ENCODE measurements at regions not wholly inside any gene's neighbourhood (a gene's known extent, or its start where the extent isn't known, plus 50 kb on each side); places are given as distances from the start of the nearest gene placed in this dataset.

- H3K9me3 ChIP-seq (ENCODE audit: control insufficient read depth, insufficient read depth, low read depth, low read length) = no peaks in the 10 kb centered on the region
- peak; percentile 55 to 81 for DNase-seq (ENCODE audit: low read depth in 2 of 2)
- H3K4me2 ChIP-seq (ENCODE audit: extremely low read depth, insufficient read depth, low read length) = no peak overlapping the region
- H3K9ac ChIP-seq (ENCODE audit: insufficient read depth, low read length) = no peak overlapping the region
- no peaks in the 10 kb centered on the region for H4K20me1 ChIP-seq (ENCODE audit: control insufficient read depth, extremely low read depth, insufficient read depth, low read length)
- H3K27ac ChIP-seq (ENCODE audit: insufficient read depth, low read length) = no peak overlapping the region
- no peaks in the 10 kb centered on the region for H3K36me3 ChIP-seq (ENCODE audit: control insufficient read depth, insufficient read depth, low read length)
- no peak overlapping the region for H2AFZ ChIP-seq (ENCODE audit: low read length)
- H3K4me3 ChIP-seq (replicated peaks in 1 of 4; ENCODE audit: control extremely low read depth in 1 of 4, insufficient read depth in 1 of 4, low read depth in 3 of 4, low read length in 4 of 4) = no peak overlapping the region
- no peaks in the 10 kb centered on the region for H3K27me3 ChIP-seq (ENCODE audit: control insufficient read depth, insufficient read depth, low read length)
- H3K4me1 ChIP-seq (ENCODE audit: control insufficient read depth, extremely low read depth, insufficient read depth, low read length) = no peaks in the 10 kb centered on the region
- no peaks in the 10 kb centered on the region for H3K79me2 ChIP-seq (ENCODE audit: control insufficient read depth, insufficient read depth, low read length)
- TF ChIP-seq, protein P1, sequence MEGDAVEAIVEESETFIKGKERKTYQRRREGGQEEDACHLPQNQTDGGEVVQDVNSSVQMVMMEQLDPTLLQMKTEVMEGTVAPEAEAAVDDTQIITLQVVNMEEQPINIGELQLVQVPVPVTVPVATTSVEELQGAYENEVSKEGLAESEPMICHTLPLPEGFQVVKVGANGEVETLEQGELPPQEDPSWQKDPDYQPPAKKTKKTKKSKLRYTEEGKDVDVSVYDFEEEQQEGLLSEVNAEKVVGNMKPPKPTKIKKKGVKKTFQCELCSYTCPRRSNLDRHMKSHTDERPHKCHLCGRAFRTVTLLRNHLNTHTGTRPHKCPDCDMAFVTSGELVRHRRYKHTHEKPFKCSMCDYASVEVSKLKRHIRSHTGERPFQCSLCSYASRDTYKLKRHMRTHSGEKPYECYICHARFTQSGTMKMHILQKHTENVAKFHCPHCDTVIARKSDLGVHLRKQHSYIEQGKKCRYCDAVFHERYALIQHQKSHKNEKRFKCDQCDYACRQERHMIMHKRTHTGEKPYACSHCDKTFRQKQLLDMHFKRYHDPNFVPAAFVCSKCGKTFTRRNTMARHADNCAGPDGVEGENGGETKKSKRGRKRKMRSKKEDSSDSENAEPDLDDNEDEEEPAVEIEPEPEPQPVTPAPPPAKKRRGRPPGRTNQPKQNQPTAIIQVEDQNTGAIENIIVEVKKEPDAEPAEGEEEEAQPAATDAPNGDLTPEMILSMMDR (conservative IDR thresholded peaks at IDR 0.05 in 1 of 2, IDR thresholded peaks at IDR 0.05 in 1 of 2; ENCODE audit: low read depth in 1 of 2, low read length in 2 of 2) = peak; percentile 92 to 94
- TF ChIP-seq EZH2 (IDR thresholded peaks at IDR 0.05; ENCODE audit: low read length, missing control alignments) = no peak
Observed at GRCh38 chr11:113532697-113533424, 57.7 kb upstream of the DRD2 start.

DNA sequence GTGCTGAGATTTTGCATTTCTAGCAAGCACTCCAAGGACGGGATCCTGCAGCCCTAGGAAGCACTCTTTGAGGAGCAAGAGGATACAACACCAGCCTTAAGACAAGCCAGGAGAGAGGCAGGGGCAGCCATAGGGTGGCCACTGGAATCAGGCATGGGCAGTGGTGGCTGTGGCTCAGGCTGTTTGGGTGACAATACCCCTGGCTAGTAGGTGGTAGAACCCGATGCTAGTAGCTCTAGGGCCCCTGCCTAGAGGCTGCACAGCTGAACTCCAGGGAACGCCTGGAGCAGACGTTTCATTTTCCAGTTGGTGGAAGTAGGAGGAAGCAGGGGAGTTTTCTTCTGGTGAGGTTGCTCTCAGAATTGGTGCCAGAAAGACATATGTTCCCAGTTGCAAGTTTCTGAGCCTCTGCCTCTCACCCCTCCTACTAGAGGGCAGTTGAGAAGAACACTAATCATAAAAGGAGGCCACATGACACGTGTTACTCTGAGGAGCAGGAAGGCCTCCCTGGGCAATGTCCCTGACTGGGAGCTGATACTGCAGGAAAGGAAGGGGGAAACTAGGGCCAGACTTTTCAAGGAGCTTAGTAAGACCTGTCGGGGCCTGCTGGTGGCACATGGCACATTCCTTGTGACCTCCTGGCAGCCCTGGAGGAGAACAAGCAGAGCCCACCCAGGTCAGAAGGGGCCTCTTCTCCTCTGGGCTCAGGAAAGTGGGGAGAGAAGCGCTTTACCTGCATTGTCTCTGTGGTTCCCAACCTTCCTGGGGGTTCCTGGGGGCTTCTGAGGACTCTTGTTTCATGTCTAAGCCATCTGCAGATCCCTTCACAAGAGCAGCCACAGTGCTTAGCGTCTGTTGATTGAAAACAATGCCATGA is 56.6 kb upstream of the DRD2 start:
- no peak for TF ChIP-seq EZH2 (IDR thresholded peaks at IDR 0.05; ENCODE audit: low read length, missing control alignments)
- TF ChIP-seq, protein P1 (conservative IDR thresholded peaks at IDR 0.05 in 1 of 2, IDR thresholded peaks at IDR 0.05 in 1 of 2; ENCODE audit: low read depth in 1 of 2, low read length in 2 of 2) = no peak
- DNase-seq (ENCODE audit: low read depth in 2 of 2) = no peak

DNA sequence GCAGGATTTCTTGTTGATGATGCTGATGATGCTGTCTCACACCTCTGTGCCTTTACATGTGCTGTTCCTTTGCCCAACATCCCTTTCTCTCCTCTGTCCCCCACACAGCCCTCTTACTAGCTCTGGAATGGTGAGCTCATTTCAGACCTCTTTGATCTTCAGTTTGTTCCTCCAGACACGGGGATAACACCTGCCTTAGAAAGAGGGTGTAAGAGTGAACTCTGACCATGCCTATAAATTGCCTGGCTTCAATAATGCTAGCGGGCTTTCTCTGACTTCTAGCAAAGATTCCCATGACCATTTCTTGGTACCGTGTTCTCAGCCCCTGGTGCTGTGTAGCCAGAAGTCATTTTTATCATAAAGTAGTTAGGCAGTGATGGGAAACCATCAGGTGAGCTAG is 55.9 kb upstream of the DRD2 start:
- no peak overlapping the region for H3K9ac ChIP-seq (ENCODE audit: insufficient read depth, low read length)
- H3K9me3 ChIP-seq (ENCODE audit: control insufficient read depth, insufficient read depth, low read depth, low read length) = no peaks in the 10 kb centered on the region
- no peak overlapping the region for H2AFZ ChIP-seq (ENCODE audit: low read length)
- H3K27ac ChIP-seq (ENCODE audit: insufficient read depth, low read length) = no peak overlapping the region
- H3K79me2 ChIP-seq (ENCODE audit: control insufficient read depth, insufficient read depth, low read length) = no peaks in the 10 kb centered on the region
- no peaks in the 10 kb centered on the region for H3K4me1 ChIP-seq (ENCODE audit: control insufficient read depth, extremely low read depth, insufficient read depth, low read length)
- no peaks in the 10 kb centered on the region for H3K36me3 ChIP-seq (ENCODE audit: control insufficient read depth, insufficient read depth, low read length)
- H3K27me3 ChIP-seq (ENCODE audit: control insufficient read depth, insufficient read depth, low read length) = no peaks in the 10 kb centered on the region
- H3K4me2 ChIP-seq (ENCODE audit: extremely low read depth, insufficient read depth, low read length) = no peak overlapping the region
- no peaks in the 10 kb centered on the region for H4K20me1 ChIP-seq (ENCODE audit: control insufficient read depth, extremely low read depth, insufficient read depth, low read length)
- no peak for DNase-seq (ENCODE audit: low read depth in 2 of 2)
- TF ChIP-seq EZH2 (IDR thresholded peaks at IDR 0.05; ENCODE audit: low read length, missing control alignments) = no peak
- TF ChIP-seq, protein P1 (conservative IDR thresholded peaks at IDR 0.05 in 1 of 2, IDR thresholded peaks at IDR 0.05 in 1 of 2; ENCODE audit: low read depth in 1 of 2, low read length in 2 of 2) = no peak
- no peak overlapping the region for H3K4me3 ChIP-seq (replicated peaks in 1 of 4; ENCODE audit: control extremely low read depth in 1 of 4, insufficient read depth in 1 of 4, low read depth in 3 of 4, low read length in 4 of 4)

More for the DNA sequence above, 56.6 kb upstream of the DRD2 start:
- H3K36me3 ChIP-seq (ENCODE audit: control insufficient read depth, insufficient read depth, low read length) = no peaks in the 10 kb centered on the region
- H3K9me3 ChIP-seq (ENCODE audit: control insufficient read depth, insufficient read depth, low read depth, low read length) = no peaks in the 10 kb centered on the region
- H3K4me3 ChIP-seq (replicated peaks in 1 of 4; ENCODE audit: control extremely low read depth in 1 of 4, insufficient read depth in 1 of 4, low read depth in 3 of 4, low read length in 4 of 4) = no peak overlapping the region
- H3K9ac ChIP-seq (ENCODE audit: insufficient read depth, low read length) = no peak overlapping the region
- H3K79me2 ChIP-seq (ENCODE audit: control insufficient read depth, insufficient read depth, low read length) = no peaks in the 10 kb centered on the region
- H3K4me2 ChIP-seq (ENCODE audit: extremely low read depth, insufficient read depth, low read length) = no peak overlapping the region
- no peak overlapping the region for H2AFZ ChIP-seq (ENCODE audit: low read length)
- no peaks in the 10 kb centered on the region for H3K27me3 ChIP-seq (ENCODE audit: control insufficient read depth, insufficient read depth, low read length)
- no peaks in the 10 kb centered on the region for H3K4me1 ChIP-seq (ENCODE audit: control insufficient read depth, extremely low read depth, insufficient read depth, low read length)
- no peaks in the 10 kb centered on the region for H4K20me1 ChIP-seq (ENCODE audit: control insufficient read depth, extremely low read depth, insufficient read depth, low read length)
- no peak overlapping the region for H3K27ac ChIP-seq (ENCODE audit: insufficient read depth, low read length)

Data from fibroblast of lung (primary cell).